HG03571 (cell line): ENCODE measurements at regions not wholly inside any gene's neighbourhood (a gene's known extent, or its start where the extent isn't known, plus 50 kb on each side); places are given as distances from the start of the nearest gene placed in this dataset.
"Not testable (repeated sequence)": the region's sequence is repeated elsewhere in the genome, so short reads cannot be mapped to it uniquely, and the experiment has no call there.

ENCODE experiments used
- ATAC-seq: cut with Tn5 transposase; IDR thresholded peaks from one replicate; pipeline ENCODE4 v1.9.1; 2021; ENCODE audit not compliant: unreplicated experiment

GRCh38 chr6:16950302-16950701 lies 151.5 kb upstream of the STMND1 start:
- no peak for ATAC-seq

GRCh38 chr6:16949716-16950115 lies 152.1 kb upstream of the STMND1 start:
- no peak for ATAC-seq

GRCh38 chr6:16948396-16948795 lies 153.5 kb upstream of the STMND1 start:
- ATAC-seq: no peak

GRCh38 chr6:16947375-16948015 lies 154.4 kb upstream of the STMND1 start:
- ATAC-seq: no peak

GRCh38 chr6:16944596-16944995 lies 157.3 kb upstream of the STMND1 start:
- ATAC-seq: no peak

GRCh38 chr6:16939839-16940238 lies 162.0 kb upstream of the STMND1 start:
- no peak for ATAC-seq

- no peak for ATAC-seq
Observed at GRCh38 chr6:16939351-16939750, 162.5 kb upstream of the STMND1 start.

GRCh38 chr6:16936893-16937292 lies 165.0 kb upstream of the STMND1 start:
- ATAC-seq: no peak

GRCh38 chr6:16933961-16934360 lies 167.9 kb upstream of the STMND1 start:
- no peak for ATAC-seq

- ATAC-seq: no peak
Observed at GRCh38 chr6:16933532-16933931, 168.3 kb upstream of the STMND1 start.

- ATAC-seq: no peak
Observed at GRCh38 chr6:16932920-16933319, 168.9 kb upstream of the STMND1 start.

- ATAC-seq: not testable (repeated sequence)
Observed at GRCh38 chr6:16931079-16931478, 169.8 kb upstream of the ATXN1 start.

GRCh38 chr6:16930432-16930831 lies 169.2 kb upstream of the ATXN1 start:
- no peak for ATAC-seq

- no peak for ATAC-seq
Observed at GRCh38 chr6:16929809-16930208, 168.5 kb upstream of the ATXN1 start.

GRCh38 chr6:16928387-16928786 lies 167.1 kb upstream of the ATXN1 start:
- ATAC-seq: no peak

- ATAC-seq: no peak
Observed at GRCh38 chr6:16927205-16927604, 165.9 kb upstream of the ATXN1 start.

GRCh38 chr6:16925461-16925860 lies 164.2 kb upstream of the ATXN1 start:
- ATAC-seq: no peak

- no peak for ATAC-seq
Observed at GRCh38 chr6:16922282-16922681, 161.0 kb upstream of the ATXN1 start.

GRCh38 chr6:16921399-16922110 lies 160.3 kb upstream of the ATXN1 start:
- no peak for ATAC-seq

- no peak for ATAC-seq
Observed at GRCh38 chr6:16918586-16918985, 157.3 kb upstream of the ATXN1 start.

- ATAC-seq: no peak
Observed at GRCh38 chr6:16914184-16914583, 152.9 kb upstream of the ATXN1 start.

- no peak for ATAC-seq
Observed at GRCh38 chr6:16912756-16913155, 151.5 kb upstream of the ATXN1 start.

GRCh38 chr6:16911088-16911487 lies 149.8 kb upstream of the ATXN1 start:
- no peak for ATAC-seq
